ENCODE measurements at regions not wholly inside any gene's neighbourhood (a gene's known extent, or its start where the extent isn't known, plus 50 kb on each side); places are given as distances from the start of the nearest gene placed in this dataset.
A peak's percentile ranks its signal among the peaks of the same experiment; 100 is the strongest.

GRCh38 chr2:20130821-20131645 lies 79.6 kb upstream of the LAPTM4A start:
- H3K9me3 ChIP-seq: no peaks in the 10 kb centered on the region
- H3K27me3 ChIP-seq: no peaks in the 10 kb centered on the region
- TF ChIP-seq POLR2A (IDR thresholded peaks at IDR 0.05): no peak
- no peak for TF ChIP-seq CTCF (IDR thresholded peaks at IDR 0.05)
- no peak for TF ChIP-seq POLR2AphosphoS5 (IDR thresholded peaks at IDR 0.05)
- H3K4me1 ChIP-seq: no peaks in the 10 kb centered on the region
- intact Hi-C loops (cut with DNase I; ENCODE audit: low total_unique reads): loop anchor here (2.0 kb wide), 1 partner anchor 88 kb away; no protein-coding TSS in a partner anchor
- H3K36me3 ChIP-seq: no peaks in the 10 kb centered on the region
- DNase-seq (ENCODE audit: low spot score in 2 of 2): no peak
- H3K4me3 ChIP-seq: no peak overlapping the region
- peak overlapping the region; percentile 16 to 20 for H3K27ac ChIP-seq

GRCh38 chr2:20130160-20130560 lies 78.7 kb upstream of the LAPTM4A start:
- TF ChIP-seq CTCF (IDR thresholded peaks at IDR 0.05) (no peak), POLR2AphosphoS5 (IDR thresholded peaks at IDR 0.05) (no peak), POLR2A (IDR thresholded peaks at IDR 0.05) (no peak)
- H3K9me3 ChIP-seq: no peaks in the 10 kb centered on the region
- no peaks in the 10 kb centered on the region for H3K4me1 ChIP-seq
- no peak for DNase-seq (ENCODE audit: low spot score in 2 of 2)
- no peaks in the 10 kb centered on the region for H3K27me3 ChIP-seq
- H3K36me3 ChIP-seq: no peaks in the 10 kb centered on the region
- intact Hi-C loops (cut with DNase I; ENCODE audit: low total_unique reads): loop anchor here (2.0 kb wide), 1 partner anchor 89 kb away; no protein-coding TSS in a partner anchor
- no peak overlapping the region for H3K4me3 ChIP-seq
- no peak overlapping the region for H3K27ac ChIP-seq

- Histone ChIP-seq H3K36me3 (no peaks in the 10 kb centered on the region), H3K9me3 (no peaks in the 10 kb centered on the region), H3K27ac (no peak overlapping the region), H3K4me1 (no peaks in the 10 kb centered on the region), H3K27me3 (no peaks in the 10 kb centered on the region), H3K4me3 (no peak overlapping the region)
- DNase-seq (ENCODE audit: low spot score in 2 of 2): no peak
- intact Hi-C loops (cut with DNase I; ENCODE audit: low total_unique reads): loop anchor here (2.0 kb wide), 1 partner anchor 89 kb away; no protein-coding TSS in a partner anchor
- TF ChIP-seq CTCF (IDR thresholded peaks at IDR 0.05) (no peak), POLR2AphosphoS5 (IDR thresholded peaks at IDR 0.05) (no peak), POLR2A (IDR thresholded peaks at IDR 0.05) (no peak)
Observed at GRCh38 chr2:20129331-20130159, 78.1 kb upstream of the LAPTM4A start.

- H3K27me3 ChIP-seq: no peaks in the 10 kb centered on the region
- H3K4me3 ChIP-seq: no peak overlapping the region
- intact Hi-C loops (cut with DNase I; ENCODE audit: low total_unique reads): no loop called here
- no peaks in the 10 kb centered on the region for H3K4me1 ChIP-seq
- no peak overlapping the region for H3K27ac ChIP-seq
- H3K9me3 ChIP-seq: no peaks in the 10 kb centered on the region
- H3K36me3 ChIP-seq: no peaks in the 10 kb centered on the region
- no peak for DNase-seq (ENCODE audit: low spot score in 2 of 2)
- TF ChIP-seq POLR2AphosphoS5 (IDR thresholded peaks at IDR 0.05) (no peak), CTCF (IDR thresholded peaks at IDR 0.05) (no peak), POLR2A (IDR thresholded peaks at IDR 0.05) (no peak)
Observed at GRCh38 chr2:20128506-20129330, 77.3 kb upstream of the LAPTM4A start.

Data from breast epithelium (tissue), 4 donors.